Heart left ventricle (tissue), 13 donors: ENCODE measurements at regions not wholly inside any gene's neighbourhood (a gene's known extent, or its start where the extent isn't known, plus 50 kb on each side); places are given as distances from the start of the nearest gene placed in this dataset.

ENCODE experiments used
- CTCF ChIP-seq, 12 donors: fragments of 200-600 bp; sonication (generic) in 4 of 12; IDR thresholded peaks; one replicate each; pipeline versions ENCODE4 v1.5.0 to v1.8.0; 2018 to 2022; ENCODE audit warnings: antibody characterized with exemption in 12 of 12, mild to moderate bottlenecking in 5 of 12
- POLR2A ChIP-seq, 2 donors: fragments of 450-650 bp; IDR thresholded peaks; one replicate each; pipeline ENCODE4 v1.6.1; 2017; ENCODE audit warnings: antibody characterized with exemption in 2 of 2, mild to moderate bottlenecking in 2 of 2, moderate library complexity in 2 of 2
- donor health status: ischemic (EF 13 %, LVEDD 7.1; RV severe dilation, severe dysfunction).
- donor health status: DM: no; HTN: yes; CAD: no.
- donor health status: DM: no; HTN: no; CAD: no.
- donor health status: ischemic (EF 25% LVEDD 6.9; RV normal size, moderate dysfunction).
- donor health status: ischemic (EF 25% LVEDD 5.7; RV mildly dilated, moderate dysfunction).
- donor health status: ischemic (EF 35%, LVEDD 5.7; RV mildly dilated, moderate dysfunction).
- donor health status: nonischemic (EF 11% LVEDD 7.7; RV severe dilation, severe dysfunction).
- donor health status: DM: yes; HTN: yes; CAD: no.
- donor health status: PGD.
- donor health status: ischemic (EF 29% LVEDD 5.4; RV normal size, mild dysfunction).
- donor health status: nonischemic (EF 23%, LVEDD 6.1; RV moderate dilation, normal function).

GRCh38 chrX:8042304-8042703 is 115.1 kb upstream of the PNPLA4 start:
- no peak for TF ChIP-seq POLR2A (IDR thresholded peaks at IDR 0.05)
- peak in 1 of 12 donors; percentile 8 for TF ChIP-seq CTCF (IDR thresholded peaks at IDR 0.05)
